HuH-7.5 (cell line): ENCODE measurements at regions not wholly inside any gene's neighbourhood (a gene's known extent, or its start where the extent isn't known, plus 50 kb on each side); places are given as distances from the start of the nearest gene placed in this dataset.
"Not testable (repeated sequence)": the region's sequence is repeated elsewhere in the genome, so short reads cannot be mapped to it uniquely, and the experiment has no call there.

Experiments used
- DNase-seq: peaks from one replicate; pipeline ENCODE4 v3.0.0; 2011; ENCODE audit warnings: low spot score

DNA sequence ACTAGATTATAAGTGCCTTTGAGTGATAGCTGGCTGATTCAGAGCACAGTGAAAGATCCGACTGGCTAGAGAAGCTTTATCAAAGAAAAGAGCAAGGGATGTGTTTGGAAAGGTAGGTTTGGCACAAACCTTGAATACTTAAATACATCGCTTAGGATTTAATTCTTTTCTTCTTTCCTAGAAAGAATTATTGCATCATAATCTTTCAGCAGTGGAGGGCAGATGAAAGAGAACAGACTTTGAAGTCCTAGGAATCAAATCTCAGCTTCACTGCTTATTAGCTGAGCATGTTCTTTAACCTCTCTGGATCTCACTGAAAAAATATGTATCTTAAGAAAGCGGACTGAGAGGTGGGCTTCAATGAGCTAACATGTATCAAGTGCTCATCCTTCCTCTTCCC lies 122.8 kb downstream of the ZNF365 start:
- no peak for DNase-seq

DNA sequence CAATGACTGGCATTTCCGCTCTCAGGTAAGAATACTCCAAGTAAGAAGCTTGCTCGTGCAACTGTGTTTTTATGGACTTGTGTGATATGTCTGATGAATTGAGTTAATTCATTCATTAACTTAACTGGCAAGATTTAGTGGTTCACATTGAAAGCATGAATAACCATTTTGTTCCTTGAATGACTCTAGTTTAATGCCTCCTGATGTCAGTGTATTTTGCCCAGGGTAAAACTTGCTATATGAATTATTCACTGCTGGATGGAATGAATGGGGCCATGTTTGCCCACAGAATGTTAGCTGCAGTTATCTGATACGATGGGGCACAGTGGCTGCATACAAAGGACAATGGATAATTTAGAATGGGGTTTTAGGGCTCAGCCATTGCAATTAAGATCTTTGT lies 124.1 kb downstream of the ZNF365 start:
- no peak for DNase-seq

DNA sequence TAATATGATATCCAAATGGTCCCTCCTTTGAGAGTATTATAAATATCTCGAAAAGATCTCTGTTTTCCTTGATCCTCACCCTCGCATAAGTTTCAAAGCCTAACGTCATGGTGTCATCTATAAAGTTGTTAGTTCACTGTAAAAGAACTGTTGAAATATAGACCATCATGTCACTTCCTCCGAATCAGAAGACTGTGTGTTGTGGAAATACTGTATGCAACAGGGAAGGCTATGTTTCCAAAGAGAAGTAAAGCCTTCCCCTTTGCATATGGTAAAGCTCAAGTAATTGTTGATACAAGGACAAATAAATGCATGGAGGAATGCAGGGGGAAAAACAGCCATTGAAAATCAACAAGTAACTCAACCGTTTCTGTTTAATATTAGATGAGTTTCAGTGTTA lies 125.9 kb downstream of the ZNF365 start:
- DNase-seq: not testable (repeated sequence)

DNA sequence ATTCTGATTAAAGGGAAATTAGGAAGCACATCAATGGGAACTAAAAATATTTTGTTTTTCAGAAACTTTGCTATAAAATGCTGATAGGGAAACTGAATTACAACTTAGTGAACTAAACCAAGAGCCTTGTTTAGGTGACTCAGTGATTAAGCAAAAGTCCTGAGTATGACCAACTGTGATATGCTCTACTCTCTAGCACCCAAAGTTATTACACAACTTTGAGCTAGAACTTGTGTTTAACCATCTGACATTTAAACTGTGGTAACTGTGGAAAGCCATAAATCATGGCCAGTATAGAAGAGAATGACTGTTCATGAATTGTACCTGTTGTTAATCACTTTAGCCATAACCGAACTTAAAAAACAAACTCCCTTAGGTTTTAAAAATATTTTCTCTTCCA lies 127.4 kb downstream of the ZNF365 start:
- no peak for DNase-seq

DNA sequence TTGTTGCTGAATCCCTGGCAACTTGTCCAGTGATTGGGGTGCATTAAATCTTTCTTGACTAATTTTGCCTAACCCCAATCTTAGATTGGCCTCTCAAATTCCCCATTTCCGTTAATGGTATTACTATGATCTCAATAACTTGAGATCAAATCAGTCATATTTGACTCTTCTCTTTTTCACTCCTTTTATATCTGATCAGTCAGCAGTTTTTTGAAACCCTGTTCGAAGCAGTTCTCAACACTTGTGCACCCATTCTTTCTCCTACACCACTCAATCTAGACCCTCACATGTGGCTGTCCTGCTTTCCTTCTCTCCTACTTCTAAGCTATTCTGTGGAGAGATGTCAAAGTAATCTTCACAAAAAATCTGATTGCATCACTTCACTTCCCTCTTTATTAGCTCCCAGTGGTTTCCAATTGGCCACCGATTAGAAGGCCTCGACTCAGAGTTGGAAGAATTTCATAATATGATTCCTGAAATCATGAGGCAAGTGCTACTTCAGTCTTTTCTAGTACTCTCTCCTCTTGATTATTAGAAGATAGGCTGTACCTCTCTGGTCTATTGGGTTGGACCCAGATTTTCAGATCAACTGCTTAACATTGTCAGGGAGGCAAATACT lies 128.9 kb downstream of the ZNF365 start:
- no peak for DNase-seq

DNA sequence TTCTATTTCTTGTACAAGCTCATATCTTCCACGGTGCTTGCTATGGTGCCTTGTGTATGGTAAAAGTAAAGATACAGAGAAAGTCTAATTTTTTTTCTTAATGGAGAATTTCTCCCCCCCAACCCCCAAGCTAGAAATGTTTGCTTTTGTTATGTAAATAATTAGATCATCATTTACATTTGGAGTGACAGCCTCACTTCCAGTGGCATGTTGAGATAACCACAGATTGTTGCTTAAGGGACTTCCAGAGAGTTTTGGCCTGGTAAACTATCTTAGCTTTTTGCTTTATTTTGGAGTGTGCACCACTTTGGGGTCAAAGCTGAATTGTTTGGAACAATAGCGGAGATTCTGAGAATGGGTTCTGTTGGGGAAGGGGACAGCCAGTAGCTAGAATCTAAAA lies 129.7 kb downstream of the ZNF365 start:
- no peak for DNase-seq

DNA sequence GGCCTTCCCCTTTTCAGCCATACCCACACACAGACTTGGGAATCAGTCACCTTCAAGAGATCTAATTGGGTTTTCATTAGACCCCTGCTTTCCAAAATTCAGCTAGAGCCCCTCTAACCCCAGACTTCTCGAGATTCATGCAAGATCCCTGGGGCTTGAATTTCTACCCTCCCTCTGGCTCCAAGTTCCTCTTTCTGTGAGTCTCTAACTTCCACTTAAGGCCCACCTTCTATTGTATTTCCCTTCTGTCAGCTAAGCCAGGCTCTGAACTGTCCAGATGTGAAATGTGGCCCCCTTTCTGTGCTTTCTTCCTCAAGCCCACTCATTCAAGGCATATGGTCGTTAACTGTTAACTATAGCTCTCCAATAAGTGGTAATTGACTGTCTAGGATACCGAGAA lies 132.2 kb downstream of the ZNF365 start:
- no peak for DNase-seq

DNA sequence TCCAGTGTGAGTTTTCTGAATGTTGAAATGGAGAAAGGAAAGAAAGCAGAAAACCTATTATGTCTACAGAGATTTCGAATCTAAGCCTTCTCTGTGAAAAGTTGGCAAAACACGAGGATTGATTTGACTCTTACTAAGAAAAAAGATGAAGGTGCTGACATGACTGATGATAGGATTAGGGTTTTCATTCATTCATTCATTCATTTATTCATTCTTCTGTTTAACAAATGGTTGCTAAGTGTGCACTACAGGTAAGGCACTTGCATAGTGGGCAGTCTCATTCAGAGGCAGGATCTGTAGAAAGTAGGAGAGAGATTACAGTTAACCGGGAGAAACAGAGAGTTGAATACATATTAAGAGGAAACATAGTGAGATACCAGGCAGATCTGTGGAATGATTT lies 137.1 kb downstream of the ZNF365 start:
- DNase-seq: no peak

DNA sequence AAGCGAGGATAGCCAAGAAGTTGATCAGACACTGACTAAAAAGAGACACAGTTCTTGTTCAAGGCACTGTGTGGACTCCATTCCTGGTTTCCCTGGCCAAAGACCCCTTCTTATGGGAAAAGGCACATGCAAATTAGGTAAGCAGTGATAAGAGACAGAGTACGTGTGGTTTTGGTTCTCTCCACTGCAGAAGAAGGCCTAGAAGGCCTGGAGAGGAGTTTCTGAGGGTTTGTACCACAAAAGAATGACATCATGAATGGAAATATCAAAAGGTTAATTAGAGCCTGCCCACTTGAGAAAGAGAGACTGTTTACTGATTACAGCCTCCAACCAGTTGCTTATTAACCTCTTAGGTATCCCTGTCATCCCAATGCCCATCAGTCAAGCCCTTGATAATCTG lies 137.5 kb downstream of the ZNF365 start:
- no peak for DNase-seq

DNA sequence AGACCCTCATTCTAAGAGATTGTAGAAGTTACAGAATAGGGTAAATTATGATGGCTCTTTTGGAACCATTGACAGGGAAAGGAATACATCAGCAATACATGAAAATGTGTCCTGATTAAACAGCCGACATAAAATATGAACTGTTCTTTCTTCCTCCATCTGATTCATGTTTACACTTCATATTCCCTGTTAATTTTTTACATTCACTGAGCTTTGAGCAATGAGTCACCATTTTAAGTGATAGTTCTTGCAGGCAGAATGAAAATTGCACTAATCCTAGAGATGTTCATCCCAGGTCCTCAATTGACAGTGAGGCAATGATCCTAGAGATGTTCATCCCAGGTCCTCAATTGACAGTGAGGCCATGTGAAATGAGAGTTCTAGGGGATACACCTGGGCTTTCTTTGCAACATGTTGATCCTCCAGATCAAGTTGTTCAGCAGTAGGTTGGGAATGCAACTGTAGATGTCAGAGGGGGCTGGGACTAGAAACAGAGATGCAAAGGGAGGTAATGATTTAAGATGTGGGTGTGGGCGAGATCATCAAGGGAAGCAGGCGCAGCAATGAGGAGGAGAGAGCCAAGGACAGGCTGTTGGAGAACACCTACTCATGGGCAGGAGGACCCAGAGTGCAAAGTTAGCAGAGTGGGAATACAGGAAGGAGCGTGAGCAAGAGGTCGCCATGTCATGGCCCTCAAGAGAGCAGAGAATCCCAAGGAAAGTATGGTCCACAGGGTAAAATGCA lies 138.7 kb downstream of the ZNF365 start:
- DNase-seq: no peak

DNA sequence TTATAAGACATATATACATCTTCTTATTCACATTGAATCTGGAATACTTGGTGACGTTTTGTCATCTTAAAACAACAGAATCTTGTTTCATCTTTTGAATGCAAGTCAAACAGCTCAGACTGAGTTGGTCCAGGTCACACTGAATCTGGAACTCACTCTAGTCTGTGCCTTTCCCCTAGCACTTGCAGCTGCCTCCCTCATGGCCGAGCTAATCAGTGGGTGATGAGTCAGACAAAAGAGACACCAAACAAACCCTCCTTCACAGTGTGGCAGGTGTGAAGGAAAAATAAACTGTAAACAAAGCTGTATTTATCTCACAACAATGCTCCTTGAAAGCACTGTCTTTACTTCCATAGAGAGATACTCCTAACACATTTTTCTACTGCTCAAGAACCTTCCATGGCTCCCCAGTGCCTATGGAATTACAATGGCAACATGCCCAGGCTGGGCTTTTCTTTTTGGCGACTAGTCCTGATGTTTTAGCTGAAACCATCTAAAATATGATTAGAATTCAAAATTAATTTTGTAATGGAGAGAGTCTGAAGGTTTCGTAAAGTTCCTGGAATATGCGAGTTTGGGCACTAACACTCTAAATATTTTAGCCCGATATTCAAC lies 140.0 kb downstream of the ZNF365 start:
- DNase-seq: no peak

DNA sequence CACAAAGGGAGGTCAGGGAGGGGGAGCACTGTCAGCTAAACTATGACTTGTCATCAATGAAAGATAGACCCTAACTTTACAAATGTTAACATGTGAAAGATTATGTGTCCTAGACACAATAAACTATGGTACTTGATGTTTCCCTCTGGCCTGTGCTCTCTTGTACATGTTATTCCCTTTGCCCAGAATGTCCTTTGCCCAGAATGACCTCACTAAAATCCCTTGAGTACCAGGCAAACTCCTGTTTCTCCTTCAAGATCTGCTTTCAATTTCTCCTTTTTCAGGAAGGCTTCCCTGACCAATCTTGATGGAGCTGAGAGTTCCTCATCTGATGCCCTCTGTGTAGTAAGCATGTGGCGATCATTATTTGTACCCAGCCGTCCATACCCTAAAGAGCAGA lies 143.1 kb downstream of the ZNF365 start:
- DNase-seq: no peak

DNA sequence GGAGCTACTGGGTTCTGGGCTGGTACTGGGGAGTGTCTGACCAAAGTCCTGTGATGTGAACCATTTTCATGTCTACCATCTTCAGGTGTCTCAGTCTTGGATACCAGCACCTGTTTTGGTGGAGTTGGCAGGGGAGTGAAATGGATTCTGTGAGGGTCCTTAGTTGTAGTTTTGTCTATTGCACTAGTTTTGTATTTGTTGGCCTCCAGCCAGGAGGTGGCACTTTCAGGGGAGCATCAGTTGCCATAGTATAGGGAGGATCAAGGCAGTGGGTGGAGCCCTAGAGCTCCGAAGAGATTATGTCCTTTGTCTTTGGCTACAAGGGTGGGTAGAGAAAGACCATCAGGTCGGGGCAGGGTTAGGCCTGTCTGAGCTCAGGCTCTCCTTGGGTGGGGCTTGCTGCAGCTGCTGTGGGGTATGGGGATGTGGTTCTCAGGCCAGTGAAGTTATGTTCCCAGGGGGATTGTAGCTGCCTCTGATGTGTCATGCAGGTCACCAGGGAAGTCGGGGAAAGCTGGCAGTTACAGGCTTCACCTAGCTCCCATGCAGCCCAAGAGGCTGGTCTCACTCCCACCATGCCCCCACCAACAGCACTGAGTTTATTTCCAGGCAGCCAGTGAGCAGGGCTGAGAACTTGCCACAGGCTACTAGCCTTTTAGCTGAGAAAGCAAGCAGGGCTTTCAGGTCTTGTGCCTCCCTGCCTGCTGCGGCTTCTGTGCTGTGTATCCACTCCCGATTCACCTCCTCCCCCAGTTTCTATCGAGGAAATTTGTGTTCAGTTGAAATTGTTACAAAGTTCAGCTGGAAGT lies 153.1 kb downstream of the ZNF365 start:
- no peak for DNase-seq

DNA sequence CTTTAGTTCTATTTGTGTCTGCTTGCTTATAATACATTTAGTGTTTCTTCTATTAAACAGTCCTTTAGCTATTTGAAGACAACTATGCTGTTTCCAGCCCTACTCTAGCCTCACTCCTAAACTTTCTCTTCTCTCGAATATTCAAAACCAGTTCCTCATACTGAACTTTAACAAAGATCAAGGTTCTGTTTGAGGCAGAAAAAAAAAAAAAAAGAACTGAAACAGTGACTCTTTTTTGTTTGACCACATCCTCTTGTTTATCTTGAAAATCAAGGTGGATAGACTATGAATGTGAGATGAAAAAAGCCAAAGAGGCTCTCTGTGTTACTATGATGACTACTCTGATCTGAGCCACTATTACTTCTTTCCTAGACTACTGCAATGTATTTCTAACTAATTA lies 154.3 kb downstream of the ZNF365 start:
- no peak for DNase-seq

DNA sequence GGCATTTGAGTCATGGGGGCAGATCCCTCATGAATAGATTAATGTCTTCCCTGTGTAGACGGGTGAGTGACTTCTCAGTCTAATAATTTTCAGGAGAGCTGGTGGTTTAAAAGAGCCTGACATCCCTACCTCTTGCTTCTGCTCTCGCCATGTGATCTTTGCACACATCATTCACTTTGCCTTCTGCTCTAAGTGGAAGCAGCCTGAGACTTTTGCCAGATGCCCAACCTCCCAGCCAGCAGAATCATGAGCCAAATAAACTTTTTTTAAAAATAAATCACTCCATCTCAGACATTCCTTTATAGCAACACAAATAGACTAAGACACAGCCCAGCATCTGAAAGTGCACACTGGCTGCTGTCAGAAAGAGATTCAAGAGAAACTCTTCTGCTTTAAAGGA lies 155.2 kb downstream of the ZNF365 start:
- no peak for DNase-seq

DNA sequence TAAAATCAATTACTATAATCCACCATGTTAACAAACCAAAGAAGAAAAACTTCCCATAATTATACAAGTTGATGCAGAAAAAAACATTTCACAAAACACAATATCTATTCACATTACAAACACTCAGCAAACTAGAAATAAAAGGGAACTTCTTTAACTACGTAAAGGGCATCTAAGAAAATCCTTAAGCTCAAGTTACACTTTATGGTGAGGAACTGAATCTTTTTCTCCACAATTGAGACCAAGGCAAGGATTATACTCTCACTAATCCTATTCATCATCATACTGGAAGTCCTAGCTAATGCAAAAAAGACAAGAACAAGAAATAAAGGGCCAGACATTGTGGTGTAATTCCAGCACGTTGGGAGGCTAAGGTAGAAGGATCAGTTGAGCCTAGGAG lies 159.9 kb downstream of the ZNF365 start:
- no peak for DNase-seq

DNA sequence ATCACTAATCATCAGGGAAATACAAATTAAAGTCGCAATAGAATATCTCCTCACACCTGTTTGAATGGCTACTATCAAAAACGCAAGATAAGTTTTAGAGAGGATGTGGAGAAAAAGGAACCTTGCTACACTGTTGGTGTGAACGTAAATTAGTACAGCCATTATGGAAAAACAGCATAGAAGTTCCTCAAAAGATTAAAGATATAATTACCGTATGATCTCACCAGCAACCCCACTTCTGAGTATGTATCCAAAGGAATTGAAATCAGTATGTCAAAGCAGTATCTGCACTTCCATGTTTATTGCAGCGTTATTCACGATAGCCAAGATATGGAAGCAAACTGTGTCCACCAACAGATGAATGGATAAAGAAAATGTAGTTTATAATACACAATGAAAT lies 164.4 kb downstream of the ZNF365 start:
- no peak for DNase-seq

DNA sequence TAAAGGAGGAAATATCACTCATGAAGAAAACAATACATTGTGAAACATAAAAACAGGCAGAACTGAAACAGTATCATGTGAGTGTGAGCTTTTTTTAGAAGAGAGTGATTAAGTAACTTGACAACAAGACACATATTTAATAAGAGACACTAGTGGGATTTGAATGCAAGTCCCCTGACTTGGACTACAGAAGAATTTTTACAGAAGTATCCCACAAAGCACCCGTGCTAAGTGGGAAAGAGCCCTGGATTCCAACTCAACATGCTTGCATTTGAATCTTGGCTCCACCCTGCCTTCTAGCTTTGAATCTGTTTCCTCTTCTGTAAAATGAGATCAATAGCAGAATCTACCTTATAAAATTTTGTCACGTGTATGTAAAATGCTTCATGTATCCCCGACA lies 166.2 kb downstream of the ZNF365 start:
- no peak for DNase-seq

DNA sequence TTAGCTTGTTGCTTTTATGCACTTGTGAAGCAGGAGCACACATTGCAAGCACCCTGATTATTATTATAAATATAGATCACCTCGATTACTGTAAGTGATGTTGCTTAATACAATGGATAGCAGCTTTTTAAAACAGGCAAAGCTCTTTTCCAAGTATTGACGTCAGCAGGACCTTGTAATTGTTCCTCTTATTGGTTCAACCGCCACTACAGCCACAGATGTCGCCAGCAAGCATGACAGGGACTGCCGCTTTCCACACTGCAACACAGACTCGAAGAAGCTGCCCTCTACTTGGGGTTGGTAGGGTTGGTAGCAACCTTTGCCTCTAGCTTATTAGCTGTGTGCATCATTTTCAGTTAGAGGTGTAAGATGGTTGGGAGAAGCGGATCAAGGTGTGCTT lies 167.6 kb downstream of the ZNF365 start:
- DNase-seq: no peak

DNA sequence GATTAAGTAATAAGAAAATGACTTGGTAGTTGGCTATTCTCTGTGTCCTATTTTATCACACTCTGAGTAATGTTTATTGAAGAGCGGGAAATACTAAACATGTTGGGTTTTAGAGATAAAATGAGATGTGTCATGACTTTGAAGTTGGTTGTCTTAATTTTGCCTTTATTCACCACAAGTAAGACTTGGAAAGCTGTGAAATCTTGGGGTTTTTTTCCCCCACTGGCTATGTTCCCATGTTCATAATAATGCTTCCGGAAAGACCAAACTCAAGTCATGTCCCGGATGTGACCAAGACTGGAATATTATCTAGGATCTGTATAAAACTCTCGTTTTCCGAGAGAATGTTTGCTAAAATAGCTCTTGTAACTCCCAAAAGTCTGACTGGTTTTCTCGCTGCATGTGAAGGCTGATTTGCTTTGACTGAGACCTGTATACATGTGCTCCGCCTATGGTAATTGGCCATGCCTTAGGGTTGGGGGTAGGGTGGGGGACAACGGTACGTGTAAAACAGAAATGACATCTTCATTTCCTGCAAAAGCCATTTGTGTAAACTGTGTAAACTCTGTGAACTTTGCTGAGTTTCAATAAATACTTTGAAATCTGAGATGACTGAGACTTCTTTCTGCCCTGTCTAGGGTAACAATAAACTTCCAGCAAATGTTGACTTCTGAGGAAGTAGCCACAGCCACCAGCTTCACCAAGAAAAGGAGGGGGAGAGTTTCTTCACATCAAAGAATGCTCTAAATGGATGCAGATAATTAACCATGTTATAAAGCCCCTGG lies 169.6 kb downstream of the ZNF365 start:
- DNase-seq: no peak

DNA sequence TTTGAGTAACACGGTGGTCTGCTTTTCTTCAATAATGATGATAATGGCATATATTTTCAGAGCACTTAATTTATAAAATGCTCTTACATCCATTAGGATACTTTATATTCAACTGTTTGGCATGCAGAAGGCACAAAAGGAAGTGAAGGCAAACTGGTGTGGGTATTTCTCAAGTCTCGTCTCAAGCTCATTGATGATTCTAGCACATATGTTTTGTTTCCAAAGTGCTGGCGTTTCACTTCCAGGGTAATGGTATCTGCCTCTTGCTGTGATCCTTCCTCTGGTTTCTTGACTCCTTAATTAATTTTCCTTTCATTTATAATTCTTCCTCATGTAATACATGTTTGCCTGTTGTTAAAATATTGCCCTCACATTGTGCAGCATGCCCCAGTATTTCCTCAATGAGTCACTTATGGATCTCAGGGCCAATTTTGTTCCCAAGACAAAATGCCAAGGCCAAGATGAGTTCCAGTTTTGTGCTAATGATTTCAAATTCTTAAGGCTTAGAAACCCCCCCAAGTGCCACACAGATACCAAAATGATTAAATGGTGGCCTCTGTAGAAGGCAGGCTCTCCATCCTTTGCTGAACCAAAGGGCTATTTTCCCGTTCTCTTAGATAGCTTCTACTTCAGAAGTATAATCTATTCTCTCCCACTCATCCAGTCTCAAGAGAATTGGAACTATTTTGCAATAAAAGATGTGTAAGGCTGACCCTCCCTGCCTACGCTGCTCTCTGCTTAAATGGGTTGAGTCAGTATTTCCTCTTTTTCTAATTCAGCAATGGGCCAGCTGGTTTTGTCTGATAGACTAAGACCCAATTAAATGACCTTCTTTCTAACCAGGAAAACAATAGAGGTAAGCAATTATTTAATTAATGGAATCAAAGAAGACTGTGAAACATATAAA lies 171.2 kb downstream of the ZNF365 start:
- DNase-seq: no peak
